SH-SY5Y (cell line): ENCODE measurements at regions not wholly inside any gene's neighbourhood (a gene's known extent, or its start where the extent isn't known, plus 50 kb on each side); places are given as distances from the start of the nearest gene placed in this dataset.

Experiments used
- GATA2 ChIP-seq: IDR thresholded peaks from 2 replicates; pipeline ENCODE4 v1.6.1; 2011; ENCODE audit warnings: mild to moderate bottlenecking, low read depth, low read length
- GATA3 ChIP-seq: IDR thresholded peaks from 2 replicates; pipeline ENCODE4 v1.6.1; 2011; ENCODE audit warnings: low read depth, mild to moderate bottlenecking, low read length, moderate library complexity

DNA sequence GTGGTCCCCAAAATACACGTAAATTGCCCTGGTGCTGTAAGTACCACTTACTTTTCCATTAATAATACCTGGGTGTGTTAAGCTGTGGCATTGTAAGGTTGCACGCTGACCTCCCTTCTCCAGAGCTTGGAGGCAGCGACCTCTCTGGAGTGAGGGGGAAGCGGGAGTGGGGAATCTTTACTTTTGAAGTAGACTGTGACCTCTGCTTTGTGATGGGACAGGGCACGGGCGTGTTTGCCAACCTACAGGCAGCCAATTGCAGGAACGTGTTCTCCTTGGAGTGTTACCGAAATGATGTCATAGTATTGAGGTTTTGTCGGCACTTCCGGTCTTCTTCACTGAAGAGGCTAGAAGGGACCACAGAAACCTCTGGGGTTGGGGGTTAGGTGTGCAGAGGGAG lies 227.3 kb upstream of the C2CD4B start:
- TF ChIP-seq GATA2 (no peak), GATA3 (no peak)

DNA sequence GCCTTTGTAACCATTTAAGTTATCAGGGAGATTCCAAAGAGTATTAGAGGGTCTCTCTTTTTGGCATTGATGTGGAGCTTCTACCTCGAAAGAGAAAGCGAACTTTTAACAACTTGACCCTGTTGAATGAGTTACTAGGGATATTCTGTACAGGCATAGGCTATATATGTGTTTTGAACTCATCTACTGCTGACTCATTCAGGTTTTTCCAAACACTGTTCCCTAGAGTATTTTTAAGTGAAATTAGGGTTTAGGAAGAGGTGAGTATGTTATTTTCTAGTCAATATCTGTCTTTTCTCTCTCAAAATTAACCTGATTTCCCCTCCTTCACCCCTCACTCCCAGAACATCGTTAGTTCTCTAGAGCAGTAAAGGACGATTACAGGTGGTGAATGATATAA lies 228.1 kb upstream of the C2CD4B start:
- TF ChIP-seq GATA2 (no peak), GATA3 (no peak)

DNA sequence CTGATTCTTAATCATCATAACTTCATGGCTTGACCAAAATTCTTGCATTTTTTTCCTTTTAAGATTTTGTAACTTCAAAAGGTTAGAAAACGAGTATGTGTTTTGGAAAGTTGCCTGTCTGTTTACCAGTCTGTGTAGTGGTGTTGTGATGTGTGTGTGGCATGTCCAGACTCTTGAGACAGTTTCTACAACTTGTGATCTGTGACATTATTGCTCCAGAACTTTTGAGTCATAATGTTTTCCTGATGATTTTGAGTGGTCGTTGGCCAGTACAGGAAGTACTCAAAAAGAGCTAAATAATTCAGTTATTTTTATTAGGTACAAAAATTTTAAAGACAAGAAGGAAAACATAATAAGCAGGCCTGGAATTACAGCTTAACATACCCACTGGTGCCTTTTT lies 229.0 kb upstream of the C2CD4B start:
- TF ChIP-seq GATA3 = no peak
- no peak for TF ChIP-seq GATA2

DNA sequence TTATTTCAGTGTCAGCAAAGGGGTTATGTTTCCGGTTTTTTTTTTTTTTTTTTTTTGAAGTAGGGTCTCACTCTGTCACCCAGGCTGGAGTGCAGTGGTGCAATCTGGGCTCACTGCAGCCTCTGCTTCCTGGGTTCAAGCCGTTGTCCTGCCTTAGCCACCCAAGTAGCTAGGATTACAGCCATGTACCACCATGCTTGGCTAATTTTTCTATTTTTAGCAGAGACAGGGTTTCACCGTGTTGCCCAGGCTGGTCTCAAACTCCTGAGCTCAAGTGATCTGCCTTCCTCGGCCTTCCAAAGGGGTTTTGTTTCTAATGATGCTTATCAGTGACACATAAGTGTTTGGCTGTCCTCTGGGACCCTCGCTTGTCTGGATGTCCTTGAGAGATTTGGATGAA lies 235.7 kb upstream of the C2CD4B start:
- TF ChIP-seq GATA2 (no peak), GATA3 (no peak)

DNA sequence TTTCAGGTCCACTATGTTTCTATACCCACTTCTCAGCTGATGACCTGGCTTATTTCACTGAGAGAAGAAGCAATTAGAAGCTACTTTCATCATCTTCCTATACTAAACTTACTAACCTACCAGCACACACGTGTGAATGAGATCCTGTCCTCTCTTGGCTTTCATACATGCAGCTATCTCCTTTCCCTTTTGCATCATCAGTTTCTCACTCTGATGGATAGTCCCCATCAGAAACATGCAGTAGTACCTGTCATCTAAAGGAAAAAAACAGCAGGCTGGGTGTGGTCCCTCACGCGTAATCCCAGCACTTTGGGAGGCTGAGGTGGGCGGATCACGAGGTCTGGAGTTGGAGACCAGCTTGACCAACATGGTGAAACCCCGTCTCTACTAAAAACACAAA lies 237.6 kb upstream of the C2CD4B start:
- TF ChIP-seq GATA3 (no peak), GATA2 (no peak)

DNA sequence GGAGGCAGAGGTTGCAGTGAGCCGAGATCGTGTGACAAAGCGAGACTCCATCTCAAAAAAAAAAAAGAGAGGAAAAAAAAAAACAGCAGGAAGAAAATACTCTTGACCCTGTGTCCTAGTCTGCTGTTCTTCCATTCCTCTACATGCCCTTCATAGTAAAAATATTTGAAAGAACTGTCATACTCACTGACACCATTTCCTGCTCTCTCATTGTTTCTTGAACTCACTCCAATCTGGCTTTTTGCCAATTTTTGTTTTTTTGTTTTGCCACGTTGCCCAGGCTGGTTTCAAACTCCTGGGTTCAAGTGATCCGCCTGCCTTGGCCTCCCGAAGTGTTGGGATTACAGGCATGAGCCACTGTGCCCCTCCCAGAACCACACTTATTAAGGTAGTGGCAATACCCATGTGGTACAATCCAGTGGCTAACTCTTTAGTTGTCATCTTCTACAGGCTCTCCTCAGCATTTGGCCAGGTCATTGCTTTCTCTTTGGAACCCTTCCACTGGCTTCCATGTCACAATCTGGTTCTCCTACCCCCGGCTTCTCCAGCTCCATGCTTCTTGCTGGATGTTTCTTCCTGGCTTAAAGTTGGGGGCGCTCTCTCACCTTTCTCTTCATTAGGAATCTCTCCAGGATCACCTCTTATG lies 238.2 kb upstream of the C2CD4B start:
- no peak for TF ChIP-seq GATA2
- TF ChIP-seq GATA3 = no peak

DNA sequence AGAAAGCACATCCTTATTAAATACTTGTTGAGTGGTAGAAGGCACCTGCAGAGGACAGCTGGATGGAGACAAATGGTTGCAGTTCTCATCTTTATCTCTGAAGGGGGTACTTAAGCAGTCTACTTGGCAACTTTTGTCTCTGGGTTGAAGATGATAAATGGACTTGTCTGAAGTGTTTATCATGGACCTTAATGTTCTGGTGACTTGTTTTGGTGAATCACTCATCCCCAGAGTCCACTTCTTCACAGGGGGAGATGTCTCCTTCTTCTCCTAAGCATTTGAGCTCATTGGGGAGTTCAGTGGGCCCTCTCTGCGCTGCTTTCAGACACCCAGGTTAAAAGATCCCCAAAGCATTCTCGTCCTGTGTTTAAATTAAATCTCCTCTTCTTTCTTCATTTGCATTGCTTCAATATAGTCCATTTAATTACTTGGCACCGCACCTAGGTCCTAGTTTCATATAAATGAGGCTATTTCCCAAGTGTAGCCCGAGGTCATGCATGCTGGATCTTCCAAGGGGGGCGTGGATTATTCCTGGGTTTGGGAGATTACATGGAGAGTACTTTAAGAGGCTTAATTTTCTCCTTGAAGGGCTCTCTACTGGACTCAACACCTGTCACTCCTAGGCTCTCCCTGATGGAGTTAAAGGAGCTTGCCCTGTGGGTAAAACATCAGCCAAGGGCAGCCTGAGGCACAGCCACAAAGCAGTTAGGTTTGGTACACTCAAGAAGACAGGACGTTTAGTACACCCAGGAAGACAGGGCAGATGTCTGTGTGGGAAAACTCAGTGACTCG lies 239.3 kb upstream of the C2CD4B start:
- TF ChIP-seq GATA3 (no peak), GATA2 (no peak)

DNA sequence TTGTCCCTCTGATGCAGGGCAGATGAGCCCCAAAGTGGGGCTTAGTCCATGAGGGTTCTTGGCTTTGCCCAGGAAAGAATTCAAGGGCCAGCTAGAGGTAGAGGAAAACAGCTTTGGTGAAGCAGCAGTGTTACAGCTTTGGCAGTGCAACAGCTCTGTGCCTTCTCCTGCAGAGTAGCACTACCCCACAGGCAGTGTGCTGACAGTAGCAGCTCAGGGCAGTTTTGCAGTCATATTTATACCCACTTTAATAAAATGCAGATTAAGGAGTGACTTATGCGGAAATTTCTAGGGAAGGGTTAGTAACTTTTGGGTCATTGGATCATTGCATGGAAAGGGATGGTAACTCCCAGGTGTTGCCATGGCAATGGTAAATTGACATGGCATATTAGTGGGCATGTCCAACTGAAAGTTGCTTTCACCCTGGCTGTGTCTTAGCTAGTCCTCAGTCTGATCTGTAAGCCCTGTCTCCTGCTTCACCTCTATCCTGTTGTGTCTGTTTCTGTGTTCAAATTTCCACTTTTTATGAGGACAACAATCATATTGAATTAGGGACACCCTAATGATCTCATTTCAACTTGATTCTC lies 241.3 kb upstream of the C2CD4B start:
- TF ChIP-seq GATA3 = no peak
- TF ChIP-seq GATA2 = no peak

DNA sequence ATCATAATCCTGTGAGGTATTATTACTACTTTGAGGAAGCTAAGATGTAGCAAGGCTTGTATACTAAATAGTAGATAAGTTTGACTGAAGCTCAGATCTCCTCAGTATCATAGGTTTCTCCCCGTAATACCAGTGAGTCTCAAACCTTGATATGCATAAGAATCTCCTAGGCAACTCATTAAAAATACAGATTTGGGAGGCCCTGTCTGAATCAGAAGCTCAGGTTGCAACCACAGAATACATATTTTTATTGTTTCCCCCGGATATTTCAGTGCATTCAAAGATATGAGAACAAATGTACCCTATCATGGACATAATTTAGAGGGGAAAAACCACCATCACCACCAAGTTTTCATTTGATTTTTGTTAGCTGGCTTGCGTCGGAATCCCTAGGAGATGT lies 242.1 kb upstream of the C2CD4B start:
- TF ChIP-seq GATA2 (no peak), GATA3 (no peak)

DNA sequence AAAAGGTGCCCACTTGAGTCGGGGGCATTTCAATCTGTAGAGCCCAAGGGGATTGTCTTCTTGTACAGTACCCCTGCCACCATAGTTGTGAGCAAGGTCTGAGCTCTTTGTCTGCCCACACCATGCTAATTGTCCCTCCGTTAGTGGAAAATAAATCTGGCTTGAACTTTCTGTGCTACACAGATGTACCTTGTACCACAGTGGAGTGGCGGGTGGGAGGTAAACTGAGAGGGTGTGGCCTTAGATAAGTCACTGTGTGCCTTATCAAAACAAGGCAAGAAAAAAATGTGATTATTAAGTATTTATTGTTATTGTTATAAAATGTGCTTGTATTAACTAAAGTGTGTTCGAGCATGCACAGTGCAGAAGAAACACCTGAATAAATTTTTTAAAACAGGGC lies 242.9 kb upstream of the C2CD4B start:
- TF ChIP-seq GATA3 (no peak), GATA2 (no peak)

DNA sequence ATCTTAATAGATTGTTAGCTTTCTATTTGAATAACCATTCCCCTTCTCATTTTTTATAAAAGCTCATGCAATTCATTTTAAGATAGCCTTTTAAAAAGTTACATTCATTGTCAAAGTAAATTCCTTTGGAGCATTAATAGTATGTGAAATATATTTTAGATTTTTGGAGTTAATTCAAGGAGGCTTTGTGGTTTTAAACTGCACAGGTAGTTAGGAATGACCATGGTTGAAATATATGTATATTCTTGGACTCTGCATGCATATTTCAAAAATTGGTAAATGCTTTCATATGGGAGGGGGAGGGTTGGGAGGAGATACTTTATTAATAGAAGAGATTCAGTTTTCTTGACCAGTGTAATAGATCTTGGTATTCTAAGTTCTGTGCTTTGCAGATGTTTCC lies 244.4 kb upstream of the C2CD4B start:
- TF ChIP-seq GATA3 = no peak
- TF ChIP-seq GATA2 = no peak

DNA sequence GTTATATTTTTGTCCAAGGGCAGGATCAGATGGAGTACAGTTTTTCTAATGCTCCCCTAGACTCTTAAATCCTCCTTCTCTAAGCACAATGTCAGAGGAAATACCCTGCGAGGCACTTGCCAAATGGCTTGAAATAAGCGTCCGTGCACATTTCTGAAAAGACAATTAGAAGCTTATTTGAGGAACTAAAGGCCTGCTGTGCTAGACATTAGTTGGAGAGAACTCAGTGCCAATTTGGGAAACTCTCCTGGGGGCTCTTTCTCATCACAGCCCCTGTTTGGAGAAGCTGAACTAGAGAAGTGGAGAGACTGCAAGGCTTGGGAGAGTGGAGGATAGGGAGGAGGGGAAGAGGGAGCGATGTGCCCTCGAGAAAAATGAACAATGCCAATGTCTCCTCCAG lies 247.6 kb upstream of the C2CD4B start:
- TF ChIP-seq GATA2 = no peak
- TF ChIP-seq GATA3 = no peak

DNA sequence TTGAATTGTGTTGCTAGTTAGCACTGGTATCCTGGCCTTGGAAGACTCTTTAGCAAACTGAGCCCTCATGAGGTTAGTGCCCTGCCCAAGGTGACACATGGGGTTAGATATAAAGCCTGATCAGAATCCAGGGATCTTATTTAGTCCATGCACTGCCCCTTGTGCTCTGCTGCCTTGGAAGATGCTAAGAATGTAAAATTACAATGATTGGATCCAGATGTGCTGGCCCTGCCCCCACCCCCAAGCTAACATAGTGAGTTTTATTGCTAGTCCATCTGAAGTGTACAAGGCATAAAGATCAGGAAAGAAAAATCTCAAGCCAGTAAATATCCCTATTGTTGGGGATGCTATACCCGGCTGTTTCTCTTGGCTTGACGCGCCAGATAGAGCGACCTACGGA lies 248.1 kb upstream of the C2CD4B start:
- TF ChIP-seq GATA3 (no peak), GATA2 (no peak)

DNA sequence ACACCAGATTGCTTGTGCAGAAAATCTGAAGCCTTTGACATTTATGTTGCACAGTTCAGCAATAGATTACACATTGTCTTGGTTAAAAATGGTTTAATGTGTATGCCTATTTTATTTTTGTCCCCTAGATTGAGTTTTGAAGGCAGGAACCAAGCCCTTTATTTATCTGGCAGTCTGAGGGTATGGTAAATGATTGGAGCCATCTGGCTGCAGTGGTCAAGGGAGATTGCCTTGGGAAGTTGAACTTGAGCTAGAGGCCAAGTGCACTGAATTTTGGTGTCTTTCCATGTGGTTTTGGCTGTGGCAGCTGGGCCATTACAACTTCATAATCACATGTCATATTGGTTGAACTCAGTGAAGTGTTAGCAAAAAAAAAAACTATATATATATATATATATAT lies 248.7 kb upstream of the C2CD4B start:
- TF ChIP-seq GATA2 (no peak), GATA3 (no peak)

DNA sequence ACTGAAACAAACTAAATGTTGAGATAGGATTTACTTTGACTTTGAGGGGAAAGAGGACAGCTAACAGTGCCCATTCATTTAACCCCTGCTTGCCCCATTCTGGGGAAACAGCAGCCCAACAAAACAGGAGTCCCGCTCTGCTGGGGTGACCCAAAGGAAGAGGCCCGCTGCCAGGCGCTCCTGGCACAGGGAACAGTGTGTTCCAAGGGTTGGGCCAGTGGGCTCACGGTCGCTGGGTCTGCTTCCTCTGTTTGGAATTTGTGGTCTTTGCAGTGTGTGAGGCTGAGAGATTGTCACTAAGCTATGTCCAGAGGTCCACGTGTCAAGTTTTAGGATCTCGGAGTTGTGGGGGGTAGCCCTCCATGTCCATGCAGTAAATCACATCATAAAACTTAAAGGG lies 250.4 kb upstream of the C2CD4B start:
- TF ChIP-seq GATA2 (no peak), GATA3 (no peak)

DNA sequence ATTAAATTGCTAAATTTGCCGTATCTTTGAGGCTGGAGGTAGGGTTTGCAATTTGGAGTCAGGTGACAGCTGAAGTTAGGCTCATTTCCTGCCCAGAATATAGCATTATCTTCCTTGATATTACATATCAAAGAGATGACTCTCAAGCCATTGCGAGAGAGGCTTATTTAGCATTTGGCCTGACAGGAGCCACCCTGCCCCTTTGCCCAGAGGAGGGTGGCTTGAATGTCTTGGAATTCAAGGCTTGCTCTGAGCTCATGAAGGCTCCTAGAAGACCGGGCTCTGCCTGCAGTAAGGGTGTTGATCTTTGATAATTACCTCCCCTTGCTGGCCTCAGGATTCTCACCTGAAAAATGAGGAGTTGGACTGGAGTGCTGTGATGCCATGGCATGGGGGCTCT lies 251.4 kb upstream of the C2CD4B start:
- no peak for TF ChIP-seq GATA2
- TF ChIP-seq GATA3 = no peak
